Fibroblast of the aortic adventitia (primary cell): ENCODE measurements at regions not wholly inside any gene's neighbourhood (a gene's known extent, or its start where the extent isn't known, plus 50 kb on each side); places are given as distances from the start of the nearest gene placed in this dataset.

Experiments
- DNase-seq: peaks from one replicate; pipeline ENCODE4 v3.0.0-alpha.2; 2010; ENCODE audit warnings: low read depth
- H3K4me3 ChIP-seq: 2 replicates; pipeline ENCODE4 v1.5.1; 2011; ENCODE audit warnings: low read depth, mild to moderate bottlenecking, control low read depth, low read length, moderate library complexity
- TF ChIP-seq, protein P1 (sequence below): IDR thresholded peaks from 2 replicates; pipeline ENCODE4 v1.5.1; 2011; ENCODE audit warnings: mild to moderate bottlenecking, low read length, control low read depth, inconsistent platforms; ENCODE audit not compliant: insufficient read depth

DNA sequence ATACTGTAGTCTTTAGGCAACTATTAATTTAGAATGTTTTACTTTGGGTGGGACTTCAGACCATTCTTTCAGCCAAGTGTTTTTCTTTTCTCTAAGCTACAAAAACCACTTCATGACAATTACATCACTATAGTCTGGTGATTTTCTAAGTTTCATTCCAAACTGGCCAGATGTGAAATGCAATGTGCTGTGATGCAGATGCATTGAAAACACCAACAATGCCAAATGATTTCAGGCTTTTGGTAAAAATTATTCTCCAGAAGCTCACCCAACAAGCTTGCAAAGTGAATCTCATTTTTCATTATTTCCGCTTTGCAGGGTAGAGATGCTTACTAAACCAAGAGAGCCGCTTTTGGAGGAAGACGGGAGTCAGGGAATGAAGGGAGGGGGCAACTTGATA lies 118.4 kb upstream of the ANK3 start:
- TF ChIP-seq, protein P1, sequence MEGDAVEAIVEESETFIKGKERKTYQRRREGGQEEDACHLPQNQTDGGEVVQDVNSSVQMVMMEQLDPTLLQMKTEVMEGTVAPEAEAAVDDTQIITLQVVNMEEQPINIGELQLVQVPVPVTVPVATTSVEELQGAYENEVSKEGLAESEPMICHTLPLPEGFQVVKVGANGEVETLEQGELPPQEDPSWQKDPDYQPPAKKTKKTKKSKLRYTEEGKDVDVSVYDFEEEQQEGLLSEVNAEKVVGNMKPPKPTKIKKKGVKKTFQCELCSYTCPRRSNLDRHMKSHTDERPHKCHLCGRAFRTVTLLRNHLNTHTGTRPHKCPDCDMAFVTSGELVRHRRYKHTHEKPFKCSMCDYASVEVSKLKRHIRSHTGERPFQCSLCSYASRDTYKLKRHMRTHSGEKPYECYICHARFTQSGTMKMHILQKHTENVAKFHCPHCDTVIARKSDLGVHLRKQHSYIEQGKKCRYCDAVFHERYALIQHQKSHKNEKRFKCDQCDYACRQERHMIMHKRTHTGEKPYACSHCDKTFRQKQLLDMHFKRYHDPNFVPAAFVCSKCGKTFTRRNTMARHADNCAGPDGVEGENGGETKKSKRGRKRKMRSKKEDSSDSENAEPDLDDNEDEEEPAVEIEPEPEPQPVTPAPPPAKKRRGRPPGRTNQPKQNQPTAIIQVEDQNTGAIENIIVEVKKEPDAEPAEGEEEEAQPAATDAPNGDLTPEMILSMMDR, result no peak
- DNase-seq, result peak; percentile 45
- no peak overlapping the region for H3K4me3 ChIP-seq

DNA sequence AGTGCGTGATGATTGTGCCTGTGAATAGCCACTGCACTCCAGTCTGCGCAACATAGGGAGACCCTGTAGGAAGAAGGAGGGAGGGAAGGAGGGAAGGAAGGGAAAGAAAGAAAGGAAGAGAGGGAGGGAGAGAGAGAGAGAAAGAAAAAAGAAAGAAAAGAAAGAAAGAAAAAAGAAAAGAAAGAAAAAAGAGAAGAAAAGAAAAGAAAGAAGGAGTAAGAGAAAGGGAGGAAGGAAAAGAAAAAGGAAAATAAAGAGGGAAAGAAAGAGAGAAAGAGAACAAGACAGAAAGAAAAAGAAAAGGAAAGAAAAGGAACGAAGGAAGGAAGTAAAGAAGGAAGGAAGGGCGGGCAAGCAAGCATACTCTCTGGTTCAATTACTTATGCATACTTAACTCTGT lies 112.9 kb upstream of the ANK3 start:
- H3K4me3 ChIP-seq, result no peak overlapping the region
- no peak for DNase-seq
- TF ChIP-seq, protein P1, result no peak

GRCh38 chr10:60498985-60499384 lies 109.3 kb upstream of the ANK3 start:
- H3K4me3 ChIP-seq, result no peak overlapping the region
- no peak for DNase-seq
- TF ChIP-seq, protein P1, result no peak

GRCh38 chr10:60497364-60497763 lies 107.7 kb upstream of the ANK3 start:
- H3K4me3 ChIP-seq, result no peak overlapping the region
- TF ChIP-seq, protein P1, result no peak
- no peak for DNase-seq

GRCh38 chr10:60496181-60496580 lies 106.5 kb upstream of the ANK3 start:
- no peak overlapping the region for H3K4me3 ChIP-seq
- TF ChIP-seq, protein P1, result no peak
- peak; percentile 38 for DNase-seq

GRCh38 chr10:60495338-60496055 lies 105.8 kb upstream of the ANK3 start:
- peak; percentile 54 for DNase-seq
- TF ChIP-seq, protein P1, result peak; percentile 22
- no peak overlapping the region for H3K4me3 ChIP-seq

DNA sequence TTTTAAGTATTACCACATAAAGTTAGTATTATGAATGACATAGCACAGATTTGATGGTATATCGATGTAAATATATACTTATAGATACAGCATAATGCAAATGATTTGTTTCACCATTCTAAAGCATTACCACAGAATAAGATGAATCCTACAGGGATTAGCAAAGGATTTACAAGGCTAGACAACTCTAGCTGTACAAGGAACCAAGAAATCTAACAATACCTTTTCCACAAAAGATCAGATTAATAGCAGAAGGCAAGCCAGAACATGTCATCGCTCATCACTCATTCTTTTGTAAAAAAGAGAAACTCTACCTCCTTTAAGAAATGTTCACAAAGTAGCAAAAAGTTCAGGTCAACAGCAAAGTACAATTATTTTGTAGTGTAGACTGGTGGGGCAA lies 105.1 kb upstream of the ANK3 start:
- TF ChIP-seq, protein P1, result no peak
- no peak for DNase-seq
- no peak overlapping the region for H3K4me3 ChIP-seq
